NCI-H2081 (cell line): ENCODE measurements at regions not wholly inside any gene's neighbourhood (a gene's known extent, or its start where the extent isn't known, plus 50 kb on each side); places are given as distances from the start of the nearest gene placed in this dataset.
"Not testable (repeated sequence)": the region's sequence is repeated elsewhere in the genome, so short reads cannot be mapped to it uniquely, and the experiment has no call there.

Source experiments
- DNase-seq, 2 experiments: peaks; one replicate each; lab custom pipeline; 2025; lab: John Stamatoyannopoulos, UW

DNA sequence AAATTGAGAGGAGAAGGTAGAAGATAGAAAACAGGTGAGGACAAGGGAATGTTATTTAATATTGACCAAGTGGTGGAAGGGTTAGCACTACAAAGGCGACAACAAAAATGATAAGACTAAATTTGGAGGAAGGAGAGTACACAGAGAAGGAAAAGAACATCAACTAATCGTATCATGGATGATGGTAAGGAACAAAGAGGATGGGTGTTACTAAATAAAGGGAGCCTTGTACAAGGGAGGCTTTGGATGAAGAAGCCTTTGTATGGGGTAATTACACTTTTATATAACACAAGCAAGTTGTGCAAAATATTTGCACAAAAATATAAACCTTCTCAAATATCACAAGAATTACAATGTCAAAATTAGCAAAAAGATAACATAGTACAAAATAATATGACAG, 125.7 kb downstream of the ZNF608 start:
- no peak for DNase-seq

DNA sequence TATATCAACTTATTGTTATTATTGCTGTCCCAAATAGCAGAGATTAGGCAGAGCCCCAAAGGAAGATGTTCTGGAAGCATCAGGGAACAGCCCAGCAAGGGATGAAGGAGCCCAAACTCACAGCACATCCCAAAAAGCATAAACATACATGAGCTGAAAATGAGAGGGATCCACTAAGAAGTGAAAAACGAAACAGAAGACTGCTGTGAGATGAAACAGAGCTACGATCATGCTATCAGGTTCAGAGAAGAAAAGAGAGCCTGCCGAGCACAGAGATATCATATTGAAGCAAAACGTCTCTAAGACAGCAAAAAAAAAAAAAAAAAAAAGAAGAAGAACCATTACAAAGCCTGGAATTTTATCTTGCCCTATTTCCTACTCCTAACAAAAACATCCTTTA, 127.3 kb downstream of the ZNF608 start:
- no peak for DNase-seq

DNA sequence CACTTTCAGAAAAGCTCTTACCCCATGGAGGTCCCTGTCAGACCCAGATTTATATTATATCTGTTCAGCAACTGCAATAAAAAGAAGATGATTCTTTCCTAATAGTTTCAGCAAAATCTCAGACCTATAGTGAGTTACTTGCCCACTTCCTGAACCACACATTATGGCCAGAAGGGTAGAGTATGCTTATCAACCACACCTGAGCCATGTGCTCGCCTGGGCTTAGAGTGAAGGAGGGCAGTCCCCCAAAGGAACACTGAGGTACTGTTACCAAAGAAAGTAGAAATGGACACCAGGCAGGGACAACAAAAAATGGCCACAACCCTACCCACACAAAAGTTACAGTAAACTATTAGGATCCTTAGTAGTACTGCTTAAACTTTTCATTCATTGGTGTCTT, 128.7 kb downstream of the ZNF608 start:
- no peak for DNase-seq

DNA sequence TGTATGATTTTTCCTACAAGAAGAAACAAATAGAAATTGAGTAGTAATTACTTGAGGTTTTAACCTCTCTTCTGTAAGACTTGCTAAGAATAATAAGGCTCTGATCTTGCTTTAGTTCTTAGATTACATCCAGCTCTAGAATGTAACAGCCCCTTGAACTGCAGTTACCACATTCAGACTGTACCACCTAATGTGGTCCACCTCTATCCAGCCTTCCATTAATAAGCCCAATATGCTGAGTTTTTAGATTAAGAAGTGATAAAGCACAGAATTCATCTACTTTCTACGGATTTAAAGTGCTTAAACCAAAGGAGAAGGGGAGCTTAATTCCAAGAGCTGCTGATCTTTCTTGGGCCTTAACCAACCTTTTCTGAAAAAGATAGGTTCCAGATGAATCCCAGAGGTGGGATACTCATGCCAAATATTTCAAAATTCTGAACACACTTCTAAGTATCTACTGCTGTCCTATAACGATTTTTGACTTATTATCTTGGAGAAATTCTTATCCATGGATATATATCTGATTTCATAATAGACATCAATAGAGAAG, 131.5 kb downstream of the ZNF608 start:
- DNase-seq, result no peak

DNA sequence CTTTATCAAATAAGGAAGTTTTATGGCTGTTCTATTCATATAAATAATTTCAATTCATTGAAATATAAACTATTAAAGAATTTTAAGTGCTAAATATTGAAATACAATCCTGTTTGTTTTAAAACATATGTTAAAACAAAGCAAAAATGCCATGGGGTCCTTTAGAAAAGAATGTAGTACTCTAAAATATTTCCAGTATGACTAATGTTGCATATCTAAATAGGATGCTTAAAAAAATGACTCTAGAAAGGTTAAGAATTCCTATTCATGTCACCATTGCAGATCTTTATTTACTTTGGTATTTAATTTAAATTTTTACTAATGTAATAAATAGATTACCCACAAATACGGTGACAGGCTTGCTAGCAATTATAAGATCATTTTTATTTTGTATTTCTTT, 132.3 kb downstream of the ZNF608 start:
- DNase-seq, result no peak

DNA sequence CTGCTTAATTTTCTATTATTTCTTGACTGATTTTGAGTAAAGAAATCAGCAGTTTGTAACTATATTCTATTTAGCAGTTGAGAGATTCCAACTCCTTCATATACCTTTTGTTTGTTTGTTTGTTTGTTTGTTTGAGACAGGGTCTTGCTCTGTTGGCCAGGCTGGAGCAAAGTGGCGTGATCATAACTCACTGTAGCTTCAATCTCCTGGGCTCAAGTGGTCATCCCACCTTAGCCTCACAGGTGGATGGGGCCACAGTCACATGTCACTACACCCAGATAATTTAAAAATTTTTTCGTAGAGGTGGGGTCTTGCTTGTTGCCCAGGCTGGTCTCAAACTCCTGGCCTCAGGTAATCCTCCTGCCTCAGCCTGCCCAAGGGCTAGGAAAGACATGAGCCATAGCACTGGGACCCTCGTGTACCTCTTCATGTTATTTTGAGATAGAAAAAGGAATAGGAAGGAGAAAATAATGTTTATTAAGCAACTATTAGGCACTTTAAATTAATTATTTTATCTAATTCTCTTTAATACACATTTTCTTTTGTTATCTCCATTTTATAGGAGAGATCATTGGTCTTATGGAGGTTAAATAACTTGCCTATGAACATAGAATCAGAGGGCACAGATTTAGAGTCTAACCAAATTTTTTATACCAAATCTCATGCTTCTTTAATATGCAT, 133.0 kb downstream of the ZNF608 start:
- DNase-seq, result no peak

DNA sequence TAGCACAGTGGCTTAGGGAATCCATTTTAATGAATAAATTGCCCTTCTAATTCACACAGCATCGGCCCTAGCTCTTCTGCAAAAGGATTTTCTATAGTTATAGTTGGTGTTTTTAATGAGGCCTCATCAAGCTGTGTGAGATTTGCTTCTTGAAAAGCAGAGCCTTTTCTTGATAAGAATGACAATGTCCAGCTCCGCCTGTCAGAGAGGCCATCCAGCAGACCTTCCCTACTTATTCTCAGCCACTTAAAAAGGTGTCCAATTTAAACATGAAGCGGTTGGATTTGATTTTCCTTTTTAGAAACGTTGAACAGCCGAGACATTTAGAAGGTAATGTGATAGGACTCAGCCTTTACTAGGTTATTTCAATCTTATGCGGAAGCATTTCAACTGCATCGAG, 134.4 kb downstream of the ZNF608 start:
- no peak for DNase-seq

DNA sequence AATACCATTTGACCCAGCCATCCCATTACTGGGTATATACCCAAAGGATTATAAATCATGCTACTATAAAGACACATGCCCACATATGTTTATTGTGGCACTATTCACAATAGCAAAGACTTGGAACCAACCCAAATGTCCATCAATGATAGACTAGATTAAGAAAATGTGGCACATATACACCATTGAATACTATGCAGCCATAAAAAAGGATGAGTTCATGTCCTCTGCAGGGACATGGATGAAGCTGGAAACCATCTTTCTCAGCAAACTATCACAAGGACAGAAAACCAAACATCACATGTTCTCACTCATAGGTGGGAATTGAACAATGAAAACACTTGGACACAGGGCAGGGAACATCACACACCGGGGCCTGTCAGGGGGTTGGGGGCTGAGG, 135.2 kb downstream of the ZNF608 start:
- DNase-seq, result not testable (repeated sequence)

DNA sequence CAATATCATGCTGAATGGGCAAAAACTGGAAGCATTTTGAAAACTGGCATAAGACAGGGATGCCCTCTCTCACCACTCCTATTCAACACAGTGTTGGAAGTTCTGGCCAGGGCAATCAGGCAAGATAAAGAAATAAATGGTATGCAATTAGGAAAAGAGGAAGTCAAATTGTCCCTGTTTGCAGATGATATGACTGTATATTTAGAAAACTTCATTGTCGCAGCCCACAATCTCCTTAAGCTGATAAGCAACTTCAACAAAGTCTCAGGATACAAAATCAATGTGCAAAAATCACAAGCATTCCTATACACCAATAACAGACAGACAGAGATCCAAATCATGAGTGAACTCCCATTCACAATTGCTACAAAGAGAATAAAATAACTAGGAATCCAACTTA, 136.8 kb downstream of the ZNF608 start:
- not testable (repeated sequence) for DNase-seq

DNA sequence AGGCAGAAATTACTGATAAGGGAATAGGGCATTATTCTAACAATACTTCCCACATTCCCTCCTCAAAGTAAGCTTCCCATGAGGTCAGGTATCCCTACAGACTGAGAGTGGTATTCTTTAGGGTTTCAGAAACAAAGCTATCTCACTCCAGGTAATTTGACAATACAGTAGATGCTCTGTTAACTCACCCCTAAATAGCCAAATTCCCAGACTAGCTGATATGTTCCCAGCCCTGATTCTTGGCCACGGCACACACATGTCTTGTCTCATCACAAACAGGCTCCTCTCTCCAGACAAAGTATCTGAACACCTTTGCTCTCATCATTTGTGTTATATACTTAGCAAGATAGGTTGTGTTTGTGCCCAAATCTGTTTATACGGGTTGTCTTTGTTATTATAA, 139.9 kb downstream of the ZNF608 start:
- no peak for DNase-seq

DNA sequence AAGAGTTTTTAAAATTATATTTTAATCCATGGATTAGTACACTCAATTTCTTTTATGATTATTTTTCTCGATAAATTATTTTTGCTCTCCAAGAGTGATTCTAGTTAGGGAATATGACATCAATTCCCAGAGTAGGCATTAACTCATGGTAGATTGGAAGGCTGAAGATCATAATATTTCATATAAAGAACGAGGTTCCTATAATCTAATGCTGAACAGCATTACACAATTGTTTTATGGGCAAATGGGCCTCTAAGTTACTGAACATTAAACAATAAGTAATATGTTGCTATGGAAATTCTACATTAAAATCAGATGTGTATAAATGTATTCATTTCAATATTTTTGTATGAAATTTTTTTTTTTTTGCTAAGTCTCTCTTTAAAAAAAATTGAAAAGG, 140.3 kb downstream of the ZNF608 start:
- DNase-seq, result no peak

DNA sequence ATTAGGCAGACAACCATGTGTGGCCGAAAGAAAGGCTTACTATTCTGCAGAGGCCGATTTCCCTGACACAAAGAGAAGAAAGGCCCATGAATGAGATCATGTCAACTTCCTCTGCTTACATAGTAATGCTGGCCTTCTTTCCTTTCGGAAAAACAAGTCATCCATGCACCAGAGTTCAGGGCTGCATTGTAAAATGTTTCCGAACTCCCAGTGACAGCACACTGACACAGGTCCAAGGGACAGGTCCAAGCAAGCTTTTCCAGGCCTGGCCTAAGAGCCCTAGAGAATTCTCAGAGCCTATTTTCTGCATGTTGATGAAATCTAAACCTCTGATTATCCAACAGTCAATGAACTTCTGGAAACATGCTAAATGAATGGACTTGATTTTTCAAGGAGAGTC, 140.9 kb downstream of the ZNF608 start:
- DNase-seq, result peak in 1 of 2 experiments; percentile 23

DNA sequence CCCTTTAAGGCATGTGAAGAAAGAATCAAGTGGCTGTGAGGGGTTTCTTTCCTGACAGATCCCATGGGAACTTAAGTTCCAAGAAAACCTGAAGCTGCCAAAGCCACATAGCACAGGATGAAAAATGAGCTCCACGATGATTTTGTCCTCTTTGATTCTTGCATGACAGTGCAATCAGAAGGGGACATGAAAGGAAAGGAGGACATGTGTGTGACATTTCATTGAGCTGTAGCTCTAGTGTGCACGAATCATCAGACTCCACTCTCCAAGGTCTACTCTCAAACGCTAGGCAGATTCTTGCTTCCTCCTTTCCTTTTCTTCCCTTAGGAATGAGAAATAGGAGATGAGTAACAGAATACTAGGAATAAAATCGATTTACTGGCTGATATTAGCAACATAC, 142.0 kb downstream of the ZNF608 start:
- no peak for DNase-seq

DNA sequence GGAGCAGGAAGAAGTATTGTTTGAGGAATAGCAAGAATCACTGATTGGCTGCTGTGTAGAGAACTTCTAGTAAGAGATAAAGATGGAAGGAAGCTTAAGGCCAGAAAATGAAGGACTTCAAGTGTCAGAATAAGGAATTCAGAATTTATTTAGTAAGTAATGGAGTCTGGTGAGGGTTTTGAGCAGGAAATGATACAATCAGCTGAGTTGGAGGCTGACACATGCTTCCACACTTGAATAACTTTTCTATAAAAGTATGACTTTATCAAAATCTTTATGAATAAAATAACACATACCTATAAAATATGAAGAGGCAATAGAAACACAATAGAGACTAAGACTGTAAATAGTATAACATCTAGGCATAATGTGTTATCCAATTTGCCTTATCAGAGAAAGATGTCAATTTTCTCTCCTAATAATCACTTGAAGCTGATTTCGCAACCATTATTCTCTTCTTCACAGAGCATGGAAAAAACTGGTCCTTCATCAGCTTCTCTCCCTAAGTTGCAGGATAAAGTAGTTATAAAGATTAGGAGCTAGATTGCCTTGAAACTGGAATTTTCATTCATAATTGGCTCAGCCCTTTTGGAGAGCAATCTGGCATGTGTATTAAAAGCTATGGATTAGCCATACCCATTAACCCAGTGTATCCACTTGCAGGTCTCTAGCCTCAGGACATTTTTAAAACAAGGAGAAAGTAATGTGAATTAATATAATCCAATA, 143.4 kb downstream of the ZNF608 start:
- no peak for DNase-seq

DNA sequence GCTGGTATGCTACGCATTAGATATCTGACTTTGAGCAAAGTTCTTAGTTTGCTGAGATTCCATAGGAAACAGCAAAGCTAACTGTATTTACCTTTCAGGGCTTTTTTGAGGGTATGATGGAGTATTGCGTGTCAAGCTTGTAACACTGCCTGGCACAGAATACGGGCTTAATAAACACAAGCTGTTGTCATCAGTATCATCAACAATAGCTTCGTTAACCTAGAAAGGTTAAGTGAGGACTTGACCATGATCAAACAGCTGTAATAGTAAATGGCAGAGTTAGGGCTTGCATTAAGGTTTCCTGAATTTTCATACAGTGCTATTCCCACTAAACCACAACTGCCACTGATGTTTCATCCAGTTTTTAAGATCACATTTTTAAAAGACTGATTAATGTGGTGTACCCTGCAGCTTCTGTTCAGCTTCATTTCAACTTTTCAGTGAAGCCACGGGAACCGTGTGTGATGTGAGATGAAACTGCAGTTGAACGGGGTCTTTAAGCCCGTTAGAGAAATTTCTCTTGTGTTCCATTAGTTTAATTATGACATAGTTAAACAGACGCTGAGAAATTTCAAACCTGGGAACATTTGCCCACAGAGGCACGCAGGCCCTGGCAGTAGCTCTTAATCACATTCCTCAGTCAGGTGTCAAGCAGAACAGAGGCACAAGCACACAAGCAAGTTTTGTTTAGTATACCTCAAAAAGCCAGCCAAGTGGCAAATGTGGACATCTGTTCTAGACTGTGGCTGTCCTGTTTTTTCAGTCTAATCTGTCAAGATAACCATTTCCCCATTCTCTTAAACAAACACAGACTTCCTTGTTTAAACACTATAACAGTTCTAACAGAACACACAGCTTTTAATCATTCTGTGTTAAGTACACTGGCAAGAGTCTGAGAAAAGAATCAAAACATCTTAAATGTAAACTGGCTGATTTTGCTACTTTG, 147.1 kb downstream of the ZNF608 start:
- peak; percentile 53 to 87 for DNase-seq

DNA sequence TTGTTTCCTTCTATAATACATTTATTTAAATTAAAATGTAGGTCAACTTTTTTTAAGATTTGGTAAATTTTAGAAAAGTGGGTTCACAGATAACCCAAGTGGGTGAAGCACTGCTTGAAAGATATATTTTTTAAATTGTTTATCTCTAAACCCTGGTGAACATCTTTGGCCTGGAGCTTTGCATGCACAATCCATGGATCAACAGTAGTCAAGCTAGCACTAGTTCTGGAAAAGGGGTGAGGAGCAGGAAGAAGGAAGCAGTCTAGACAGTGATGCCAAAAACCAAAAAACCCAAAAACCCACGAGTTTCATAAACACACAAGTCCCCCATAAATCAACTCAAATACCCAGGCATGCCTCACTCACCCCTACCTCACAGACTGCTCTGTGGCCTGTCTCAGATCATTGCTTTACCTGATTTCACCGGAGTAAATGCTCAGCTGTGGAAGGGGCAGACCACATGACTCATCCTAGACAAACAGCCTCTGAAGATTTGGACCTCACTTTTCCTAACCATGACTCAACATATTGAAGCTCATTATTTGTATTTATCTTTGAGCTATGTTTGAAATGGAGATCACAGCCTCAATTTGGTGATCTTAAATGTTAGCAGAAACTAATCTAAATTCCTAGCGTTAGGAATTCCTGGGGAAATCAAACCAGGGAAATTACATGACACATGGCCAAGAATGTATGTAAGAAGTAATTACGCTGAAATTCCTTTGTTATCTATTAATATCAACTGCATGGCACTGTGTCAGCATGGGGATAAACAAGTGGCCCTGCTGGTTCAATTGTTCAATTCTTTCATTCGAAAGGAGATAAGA, 149.6 kb downstream of the ZNF608 start:
- DNase-seq, result no peak

DNA sequence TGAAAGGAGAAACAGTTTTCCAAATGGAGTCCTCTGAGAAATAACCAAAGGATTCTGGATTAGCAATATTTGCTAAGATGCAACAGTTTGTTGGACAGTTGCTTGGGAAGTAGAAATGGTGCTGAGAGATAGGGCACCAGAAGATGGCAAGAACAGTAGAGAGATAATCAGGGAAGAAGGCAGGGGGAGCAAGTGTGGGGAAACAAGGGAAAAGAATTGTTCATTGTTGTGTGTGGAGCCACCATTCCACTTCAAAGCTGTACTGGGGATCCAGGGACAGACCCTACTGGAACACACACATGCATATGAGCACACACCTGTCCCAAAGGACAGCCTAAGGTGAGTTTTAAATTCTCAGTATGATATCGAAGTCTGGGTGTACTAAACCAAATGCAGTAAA, 152.5 kb downstream of the ZNF608 start:
- DNase-seq, result no peak

DNA sequence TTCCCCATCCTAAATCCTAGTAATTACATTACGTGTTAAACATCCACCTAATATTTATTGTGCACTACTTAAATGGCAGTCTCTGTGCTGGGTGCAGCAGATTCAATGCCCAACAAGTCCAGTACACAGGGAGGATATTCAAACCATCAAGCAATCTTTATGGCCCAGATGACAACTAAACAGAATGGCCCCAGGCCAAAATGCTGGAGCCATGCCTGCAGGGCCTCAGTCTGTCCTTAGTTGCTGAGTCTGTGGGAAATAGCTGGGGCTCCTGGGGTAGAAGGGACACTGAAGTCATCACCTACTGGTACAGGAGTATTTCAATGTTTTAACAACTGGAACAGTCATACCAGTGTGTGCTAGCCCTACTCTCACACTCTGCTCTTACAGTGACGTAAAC, 153.5 kb downstream of the ZNF608 start:
- no peak for DNase-seq

DNA sequence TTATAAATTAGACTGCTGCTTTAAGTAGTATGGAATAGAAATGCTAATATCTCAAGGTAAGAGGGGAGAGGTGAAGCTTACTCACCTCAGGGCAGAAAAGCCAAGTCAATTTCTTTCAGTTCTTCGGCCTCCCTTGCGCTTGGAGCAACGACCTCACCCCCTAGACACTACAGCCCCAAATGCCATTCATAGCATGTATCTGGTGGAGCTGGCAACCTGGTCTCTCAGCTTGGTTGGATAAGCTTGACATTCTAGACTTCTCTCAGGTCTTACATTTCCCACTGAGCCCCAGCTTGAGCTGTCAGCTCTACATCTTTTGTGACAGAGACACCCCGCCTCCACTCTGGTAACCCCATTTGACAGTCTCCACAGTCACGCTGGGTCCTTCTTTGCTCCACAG, 154.9 kb downstream of the ZNF608 start:
- DNase-seq, result no peak

DNA sequence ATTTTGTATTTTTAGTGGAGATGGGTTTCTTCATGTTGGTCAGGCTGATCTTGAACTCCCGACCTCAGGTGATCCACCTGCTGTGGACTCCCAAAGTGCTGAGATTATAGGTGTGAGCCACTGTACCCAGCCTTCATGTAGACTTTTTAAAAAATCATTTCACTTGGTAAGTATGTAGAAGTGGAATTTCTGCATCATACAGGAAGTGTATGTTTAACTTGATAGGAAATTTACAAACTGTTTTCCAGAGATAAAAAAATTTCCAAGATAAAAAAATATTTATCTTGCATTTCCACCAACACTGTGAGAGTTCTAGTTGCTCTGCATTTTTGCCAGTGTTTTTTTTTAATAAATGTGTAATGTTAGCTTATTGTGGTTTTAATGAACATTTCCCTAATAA, 155.8 kb downstream of the ZNF608 start:
- DNase-seq, result no peak

DNA sequence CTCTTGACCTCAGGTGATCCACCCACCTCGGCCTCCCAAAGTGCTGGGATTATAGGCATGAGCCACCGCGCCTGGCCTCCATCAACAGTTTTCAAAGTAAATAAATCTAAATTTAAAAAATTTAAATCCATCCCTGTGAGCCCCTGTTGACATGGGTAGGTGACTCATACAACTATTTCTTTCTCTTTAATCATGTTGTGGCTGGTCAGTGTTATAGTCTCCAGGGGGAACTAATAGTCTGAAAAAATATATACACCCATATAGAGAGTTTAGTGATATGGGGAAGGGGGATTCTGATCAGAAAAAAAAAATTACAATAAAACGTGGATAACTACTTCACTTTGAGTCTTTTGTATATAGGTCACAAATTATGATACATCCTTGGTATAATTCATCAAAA, 159.2 kb downstream of the ZNF608 start:
- no peak for DNase-seq
